Osteoblast (primary cell): ENCODE measurements at regions not wholly inside any gene's neighbourhood (a gene's known extent, or its start where the extent isn't known, plus 50 kb on each side); places are given as distances from the start of the nearest gene placed in this dataset.
A peak's percentile ranks its signal among the peaks of the same experiment; 100 is the strongest.
"Not testable (repeated sequence)": the region's sequence is repeated elsewhere in the genome, so short reads cannot be mapped to it uniquely, and the experiment has no call there.

Source experiments
- DNase-seq: peaks from one replicate; pipeline ENCODE4 v3.0.0; 2011; ENCODE audit warnings: low spot score, mixed read lengths; ENCODE audit not compliant: insufficient read length; ENCODE audit errors: missing footprints
- H2AFZ ChIP-seq: 2 replicates; pipeline ENCODE4 v1.6.0; 2011; ENCODE audit warnings: mild to moderate bottlenecking, low read length
- H3K27ac ChIP-seq: 2 replicates; pipeline ENCODE4 v1.5.1; 2011; ENCODE audit warnings: mild to moderate bottlenecking, low read depth, low read length, moderate library complexity
- H3K27me3 ChIP-seq: 2 replicates; pipeline ENCODE4 v1.6.0; 2012; ENCODE audit warnings: mild to moderate bottlenecking, control low read depth, inconsistent platforms, low read length, moderate library complexity; ENCODE audit not compliant: insufficient read depth
- H3K36me3 ChIP-seq: 2 replicates; pipeline ENCODE4 v1.5.1; 2011; ENCODE audit warnings: mild to moderate bottlenecking, low read length, control low read depth, moderate library complexity; ENCODE audit not compliant: insufficient read depth
- H3K4me1 ChIP-seq: 2 replicates; pipeline ENCODE4 v1.5.1; 2011; ENCODE audit warnings: mild to moderate bottlenecking, low read length, control low read depth, moderate library complexity; ENCODE audit not compliant: insufficient read depth
- H3K4me2 ChIP-seq: 2 replicates; pipeline ENCODE4 v1.6.0; 2011; ENCODE audit warnings: mild to moderate bottlenecking, low read length; ENCODE audit not compliant: insufficient read depth
- H3K4me3 ChIP-seq: fragments of 200-600 bp; sonication (generic); 3 replicates; pipeline ENCODE4 v1.5.1; 2012; ENCODE audit warnings: mild to moderate bottlenecking, low read length, inconsistent platforms; ENCODE audit not compliant: insufficient read depth
- H3K79me2 ChIP-seq: 2 replicates; pipeline ENCODE4 v1.6.0; 2012; ENCODE audit warnings: mild to moderate bottlenecking, low read length, control low read depth, inconsistent platforms; ENCODE audit not compliant: insufficient read depth
- H3K9me3 ChIP-seq: 2 replicates; pipeline ENCODE4 v1.5.1; 2011; ENCODE audit warnings: low read depth, low read length, control low read depth
- H4K20me1 ChIP-seq: 2 replicates; pipeline ENCODE4 v1.6.0; 2012; ENCODE audit warnings: mild to moderate bottlenecking, low read length, control low read depth; ENCODE audit not compliant: insufficient read depth
- CTCF ChIP-seq: IDR thresholded peaks from 2 replicates; pipeline ENCODE4 v1.5.1; 2011; ENCODE audit warnings: mild to moderate bottlenecking, low read depth, low read length, moderate library complexity; ENCODE audit errors: extremely low read depth

DNA sequence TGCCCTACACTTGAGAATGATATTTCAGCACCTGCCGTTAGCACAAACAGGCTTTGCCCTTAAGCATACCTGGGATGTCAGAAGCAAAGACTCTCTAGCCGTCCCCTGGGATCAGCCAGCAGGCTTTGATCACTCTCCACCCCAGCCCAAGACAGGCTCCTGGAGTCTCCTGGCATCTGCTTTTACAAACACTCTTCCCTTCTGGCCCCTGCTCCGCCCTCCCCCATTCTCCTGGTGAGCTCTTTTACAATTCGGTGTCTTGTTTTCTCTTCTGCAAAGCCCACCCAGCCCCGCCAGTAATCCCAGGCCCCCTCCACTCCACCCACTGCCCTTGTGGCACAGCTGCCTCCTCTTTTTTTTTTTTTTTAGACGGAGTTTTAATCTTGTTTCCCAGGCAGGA lies 50.4 kb downstream of the KATNIP start:
- no peak for TF ChIP-seq CTCF
- Histone ChIP-seq H3K36me3 (peaks cover 4% of the 10 kb centered on the region), H3K4me2 (no peak overlapping the region), H3K4me3 (no peak overlapping the region), H3K27me3 (no peaks in the 10 kb centered on the region), H3K27ac (no peak overlapping the region), H3K9me3 (no peaks in the 10 kb centered on the region), H2AFZ (no peak overlapping the region), H3K79me2 (no peaks in the 10 kb centered on the region), H4K20me1 (no peaks in the 10 kb centered on the region), H3K4me1 (no peaks in the 10 kb centered on the region)
- no peak for DNase-seq

GRCh38 chr16:27602103-27602502 lies 52.2 kb downstream of the KATNIP start:
- Histone ChIP-seq H3K79me2 (no peaks in the 10 kb centered on the region), H3K4me3 (no peak overlapping the region), H3K4me2 (no peak overlapping the region), H3K27me3 (no peaks in the 10 kb centered on the region), H3K27ac (no peak overlapping the region), H4K20me1 (peaks cover 3% of the 10 kb centered on the region), H3K9me3 (no peaks in the 10 kb centered on the region), H3K4me1 (no peaks in the 10 kb centered on the region), H3K36me3 (peaks cover 4% of the 10 kb centered on the region), H2AFZ (no peak overlapping the region)
- TF ChIP-seq CTCF = no peak
- DNase-seq = no peak

DNA sequence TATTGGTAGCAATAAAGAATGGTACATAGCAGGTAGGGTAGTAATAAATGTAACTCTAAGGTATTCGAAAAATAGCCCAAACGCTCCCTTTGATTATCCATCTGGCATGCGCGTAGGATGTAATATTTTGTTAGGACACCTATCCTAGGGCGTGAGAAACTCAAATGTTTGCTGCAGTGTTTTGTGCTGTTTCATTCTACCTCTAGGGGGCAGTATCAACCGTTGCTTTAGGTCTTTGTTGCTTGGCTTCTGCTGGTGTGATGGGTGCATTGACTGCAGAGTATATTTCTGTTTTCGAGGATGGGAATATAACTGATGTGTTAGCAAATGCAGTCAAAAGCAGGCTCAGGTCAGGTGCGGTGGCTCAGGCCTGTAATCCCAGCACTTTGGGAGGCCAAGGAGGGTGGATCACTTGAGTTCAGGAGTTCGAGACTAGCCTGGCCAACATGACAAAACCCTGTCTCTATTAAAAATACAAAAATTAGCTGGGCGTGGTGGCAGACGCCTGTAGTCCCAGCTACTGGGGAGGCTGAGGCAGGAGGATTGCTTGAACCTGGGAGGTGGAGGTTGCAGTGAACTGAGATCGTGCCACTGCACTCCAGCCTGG lies 55.7 kb downstream of the KATNIP start:
- H3K4me3 ChIP-seq, H4K20me1 ChIP-seq, H2AFZ ChIP-seq, H3K4me2 ChIP-seq, H3K9me3 ChIP-seq, H3K27me3 ChIP-seq, H3K79me2 ChIP-seq, H3K27ac ChIP-seq, H3K4me1 ChIP-seq, H3K36me3 ChIP-seq: not testable (repeated sequence)
- TF ChIP-seq CTCF = peak; percentile 82
- DNase-seq = peak; percentile 88

GRCh38 chr16:27611340-27611739 lies 61.4 kb downstream of the KATNIP start:
- Histone ChIP-seq H3K27me3 (no peaks in the 10 kb centered on the region), H2AFZ (no peak overlapping the region), H3K9me3 (no peaks in the 10 kb centered on the region), H3K36me3 (no peaks in the 10 kb centered on the region), H3K79me2 (no peaks in the 10 kb centered on the region), H3K4me2 (no peak overlapping the region), H4K20me1 (peaks cover 6% of the 10 kb centered on the region), H3K4me1 (no peaks in the 10 kb centered on the region), H3K4me3 (no peak overlapping the region), H3K27ac (no peak overlapping the region)
- no peak for DNase-seq
- no peak for TF ChIP-seq CTCF
